ENCODE measurements at regions not wholly inside any gene's neighbourhood (a gene's known extent, or its start where the extent isn't known, plus 50 kb on each side); places are given as distances from the start of the nearest gene placed in this dataset.

GRCh38 chr2:10183146-10183675, 60.7 kb downstream of the RRM2 start:
- no peak for DNase-seq
- Histone ChIP-seq H3K27ac (ENCODE audit: low read length) (no peak overlapping the region), H3K9me3 (ENCODE audit: low read length) (no peaks in the 10 kb centered on the region), H3K79me2 (ENCODE audit: low read length) (no peaks in the 10 kb centered on the region), H3K36me3 (ENCODE audit: insufficient read depth, low read length) (no peaks in the 10 kb centered on the region), H3K4me1 (ENCODE audit: low read length) (no peaks in the 10 kb centered on the region), H3K9me2 (replicated peaks; ENCODE audit: insufficient read depth, low read length) (no peaks in the 10 kb centered on the region), H3K9ac (ENCODE audit: low read length) (no peak overlapping the region), H3K4me3 (ENCODE audit: low read length) (no peak overlapping the region), H3K4me2 (ENCODE audit: low read depth, low read length, poor library complexity, severe bottlenecking) (no peak overlapping the region), H2AFZ (ENCODE audit: low read length) (no peak overlapping the region), H4K20me1 (ENCODE audit: insufficient read depth, low read depth, low read length) (no peaks in the 10 kb centered on the region), H3K27me3 (ENCODE audit: low read length) (no peaks in the 10 kb centered on the region)

GRCh38 chr2:10184421-10184820, 61.9 kb downstream of the RRM2 start:
- no peaks in the 10 kb centered on the region for H3K27me3 ChIP-seq (ENCODE audit: low read length)
- H3K9me2 ChIP-seq (replicated peaks; ENCODE audit: insufficient read depth, low read length) = no peaks in the 10 kb centered on the region
- H3K9me3 ChIP-seq (ENCODE audit: low read length) = no peaks in the 10 kb centered on the region
- H3K4me2 ChIP-seq (ENCODE audit: low read depth, low read length, poor library complexity, severe bottlenecking) = no peak overlapping the region
- H3K4me1 ChIP-seq (ENCODE audit: low read length) = no peaks in the 10 kb centered on the region
- H4K20me1 ChIP-seq (ENCODE audit: insufficient read depth, low read depth, low read length) = no peaks in the 10 kb centered on the region
- H3K9ac ChIP-seq (ENCODE audit: low read length) = no peak overlapping the region
- no peak overlapping the region for H3K4me3 ChIP-seq (ENCODE audit: low read length)
- H2AFZ ChIP-seq (ENCODE audit: low read length) = no peak overlapping the region
- no peaks in the 10 kb centered on the region for H3K36me3 ChIP-seq (ENCODE audit: insufficient read depth, low read length)
- no peaks in the 10 kb centered on the region for H3K79me2 ChIP-seq (ENCODE audit: low read length)
- no peak for DNase-seq
- no peak overlapping the region for H3K27ac ChIP-seq (ENCODE audit: low read length)

GRCh38 chr2:10185046-10185445, 62.5 kb downstream of the RRM2 start:
- Histone ChIP-seq H3K9me2 (replicated peaks; ENCODE audit: insufficient read depth, low read length) (no peaks in the 10 kb centered on the region), H3K4me1 (ENCODE audit: low read length) (no peaks in the 10 kb centered on the region), H3K27ac (ENCODE audit: low read length) (no peak overlapping the region), H3K4me2 (ENCODE audit: low read depth, low read length, poor library complexity, severe bottlenecking) (no peak overlapping the region), H3K79me2 (ENCODE audit: low read length) (no peaks in the 10 kb centered on the region), H4K20me1 (ENCODE audit: insufficient read depth, low read depth, low read length) (no peaks in the 10 kb centered on the region), H3K9me3 (ENCODE audit: low read length) (no peaks in the 10 kb centered on the region), H2AFZ (ENCODE audit: low read length) (no peak overlapping the region), H3K4me3 (ENCODE audit: low read length) (no peak overlapping the region), H3K36me3 (ENCODE audit: insufficient read depth, low read length) (no peaks in the 10 kb centered on the region), H3K9ac (ENCODE audit: low read length) (no peak overlapping the region), H3K27me3 (ENCODE audit: low read length) (no peaks in the 10 kb centered on the region)
- no peak for DNase-seq

GRCh38 chr2:10185755-10186154, 63.2 kb downstream of the RRM2 start:
- H4K20me1 ChIP-seq (ENCODE audit: insufficient read depth, low read depth, low read length) = no peaks in the 10 kb centered on the region
- H3K9me2 ChIP-seq (replicated peaks; ENCODE audit: insufficient read depth, low read length) = no peaks in the 10 kb centered on the region
- no peak overlapping the region for H3K4me2 ChIP-seq (ENCODE audit: low read depth, low read length, poor library complexity, severe bottlenecking)
- H3K27me3 ChIP-seq (ENCODE audit: low read length) = no peaks in the 10 kb centered on the region
- no peak overlapping the region for H3K27ac ChIP-seq (ENCODE audit: low read length)
- H3K4me3 ChIP-seq (ENCODE audit: low read length) = no peak overlapping the region
- H3K4me1 ChIP-seq (ENCODE audit: low read length) = no peaks in the 10 kb centered on the region
- no peak for DNase-seq
- H3K79me2 ChIP-seq (ENCODE audit: low read length) = no peaks in the 10 kb centered on the region
- H3K36me3 ChIP-seq (ENCODE audit: insufficient read depth, low read length) = no peaks in the 10 kb centered on the region
- H3K9me3 ChIP-seq (ENCODE audit: low read length) = no peaks in the 10 kb centered on the region
- H3K9ac ChIP-seq (ENCODE audit: low read length) = no peak overlapping the region
- H2AFZ ChIP-seq (ENCODE audit: low read length) = no peak overlapping the region

- H3K4me3 ChIP-seq (ENCODE audit: low read length) = no peak overlapping the region
- H3K27ac ChIP-seq (ENCODE audit: low read length) = no peak overlapping the region
- no peaks in the 10 kb centered on the region for H3K9me3 ChIP-seq (ENCODE audit: low read length)
- no peak overlapping the region for H2AFZ ChIP-seq (ENCODE audit: low read length)
- H3K9ac ChIP-seq (ENCODE audit: low read length) = no peak overlapping the region
- H3K36me3 ChIP-seq (ENCODE audit: insufficient read depth, low read length) = no peaks in the 10 kb centered on the region
- H3K79me2 ChIP-seq (ENCODE audit: low read length) = no peaks in the 10 kb centered on the region
- H3K27me3 ChIP-seq (ENCODE audit: low read length) = no peaks in the 10 kb centered on the region
- no peaks in the 10 kb centered on the region for H3K9me2 ChIP-seq (replicated peaks; ENCODE audit: insufficient read depth, low read length)
- H3K4me2 ChIP-seq (ENCODE audit: low read depth, low read length, poor library complexity, severe bottlenecking) = no peak overlapping the region
- no peak for DNase-seq
- H4K20me1 ChIP-seq (ENCODE audit: insufficient read depth, low read depth, low read length) = no peaks in the 10 kb centered on the region
- H3K4me1 ChIP-seq (ENCODE audit: low read length) = no peaks in the 10 kb centered on the region
Observed at GRCh38 chr2:10186868-10187535, 64.5 kb downstream of the RRM2 start.

GRCh38 chr2:10187661-10188060, 65.1 kb downstream of the RRM2 start:
- Histone ChIP-seq H4K20me1 (ENCODE audit: insufficient read depth, low read depth, low read length) (no peaks in the 10 kb centered on the region), H3K36me3 (ENCODE audit: insufficient read depth, low read length) (no peaks in the 10 kb centered on the region), H3K4me2 (ENCODE audit: low read depth, low read length, poor library complexity, severe bottlenecking) (no peak overlapping the region), H3K27ac (ENCODE audit: low read length) (no peak overlapping the region), H3K79me2 (ENCODE audit: low read length) (no peaks in the 10 kb centered on the region), H3K4me1 (ENCODE audit: low read length) (no peaks in the 10 kb centered on the region), H3K9ac (ENCODE audit: low read length) (no peak overlapping the region), H2AFZ (ENCODE audit: low read length) (no peak overlapping the region), H3K9me2 (replicated peaks; ENCODE audit: insufficient read depth, low read length) (no peaks in the 10 kb centered on the region), H3K4me3 (ENCODE audit: low read length) (no peak overlapping the region), H3K9me3 (ENCODE audit: low read length) (no peaks in the 10 kb centered on the region), H3K27me3 (ENCODE audit: low read length) (no peaks in the 10 kb centered on the region)
- DNase-seq = no peak

GRCh38 chr2:10188211-10188610, 65.7 kb downstream of the RRM2 start:
- no peak for DNase-seq
- H3K36me3 ChIP-seq (ENCODE audit: insufficient read depth, low read length) = no peaks in the 10 kb centered on the region

GRCh38 chr2:10188729-10189305, 66.3 kb downstream of the RRM2 start:
- Histone ChIP-seq H3K9me2 (replicated peaks; ENCODE audit: insufficient read depth, low read length) (no peaks in the 10 kb centered on the region), H4K20me1 (ENCODE audit: insufficient read depth, low read depth, low read length) (no peaks in the 10 kb centered on the region), H3K4me2 (ENCODE audit: low read depth, low read length, poor library complexity, severe bottlenecking) (no peak overlapping the region), H2AFZ (ENCODE audit: low read length) (no peak overlapping the region), H3K36me3 (ENCODE audit: insufficient read depth, low read length) (no peaks in the 10 kb centered on the region), H3K9ac (ENCODE audit: low read length) (no peak overlapping the region), H3K27me3 (ENCODE audit: low read length) (no peaks in the 10 kb centered on the region), H3K4me1 (ENCODE audit: low read length) (no peaks in the 10 kb centered on the region), H3K4me3 (ENCODE audit: low read length) (no peak overlapping the region), H3K27ac (ENCODE audit: low read length) (no peak overlapping the region), H3K9me3 (ENCODE audit: low read length) (no peaks in the 10 kb centered on the region), H3K79me2 (ENCODE audit: low read length) (no peaks in the 10 kb centered on the region)
- DNase-seq = no peak

More at GRCh38 chr2:10188211-10188610, 65.7 kb downstream of the RRM2 start:
- H4K20me1 ChIP-seq (ENCODE audit: insufficient read depth, low read depth, low read length) = no peaks in the 10 kb centered on the region
- H3K27me3 ChIP-seq (ENCODE audit: low read length) = no peaks in the 10 kb centered on the region
- H3K9me3 ChIP-seq (ENCODE audit: low read length) = no peaks in the 10 kb centered on the region
- H2AFZ ChIP-seq (ENCODE audit: low read length) = no peak overlapping the region
- H3K4me1 ChIP-seq (ENCODE audit: low read length) = no peaks in the 10 kb centered on the region
- no peaks in the 10 kb centered on the region for H3K79me2 ChIP-seq (ENCODE audit: low read length)
- H3K9me2 ChIP-seq (replicated peaks; ENCODE audit: insufficient read depth, low read length) = no peaks in the 10 kb centered on the region
- H3K9ac ChIP-seq (ENCODE audit: low read length) = no peak overlapping the region
- no peak overlapping the region for H3K4me3 ChIP-seq (ENCODE audit: low read length)
- H3K27ac ChIP-seq (ENCODE audit: low read length) = no peak overlapping the region
- H3K4me2 ChIP-seq (ENCODE audit: low read depth, low read length, poor library complexity, severe bottlenecking) = no peak overlapping the region
